Suppressor macrophage (primary cell): ENCODE measurements at regions not wholly inside any gene's neighbourhood (a gene's known extent, or its start where the extent isn't known, plus 50 kb on each side); places are given as distances from the start of the nearest gene placed in this dataset.
"Not testable (repeated sequence)": the region's sequence is repeated elsewhere in the genome, so short reads cannot be mapped to it uniquely, and the experiment has no call there.

ENCODE experiments used
- DNase-seq, 4 experiments: peaks; one replicate each; pipeline ENCODE4 v3.0.0-alpha.2; 2020 to 2022

DNA sequence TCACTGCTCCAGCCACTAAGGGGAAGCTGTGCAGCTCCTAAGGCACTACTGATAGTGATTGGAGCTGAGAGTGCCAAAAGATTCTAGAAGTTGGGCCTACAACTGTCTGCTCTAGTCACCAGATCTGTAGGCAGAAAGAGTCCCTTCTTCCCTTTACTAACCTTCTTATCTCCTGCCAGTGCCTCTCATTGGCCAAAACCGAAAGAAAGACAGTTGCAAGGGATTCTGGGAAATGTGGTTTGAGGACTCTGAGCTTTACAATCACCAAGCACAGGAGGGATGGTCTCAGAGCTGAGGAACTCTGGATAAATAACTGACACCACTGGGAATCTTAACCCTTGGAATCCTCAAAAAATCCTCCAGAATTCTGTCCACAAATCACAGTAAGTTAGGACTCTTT is 615.8 kb downstream of the CCSER2 start:
- no peak for DNase-seq

- DNase-seq: no peak
Observed at GRCh38 chr10:84945791-84946190, 617.4 kb downstream of the CCSER2 start.

- no peak for DNase-seq
Observed at GRCh38 chr10:84946904-84947303, 618.5 kb downstream of the CCSER2 start.

DNA sequence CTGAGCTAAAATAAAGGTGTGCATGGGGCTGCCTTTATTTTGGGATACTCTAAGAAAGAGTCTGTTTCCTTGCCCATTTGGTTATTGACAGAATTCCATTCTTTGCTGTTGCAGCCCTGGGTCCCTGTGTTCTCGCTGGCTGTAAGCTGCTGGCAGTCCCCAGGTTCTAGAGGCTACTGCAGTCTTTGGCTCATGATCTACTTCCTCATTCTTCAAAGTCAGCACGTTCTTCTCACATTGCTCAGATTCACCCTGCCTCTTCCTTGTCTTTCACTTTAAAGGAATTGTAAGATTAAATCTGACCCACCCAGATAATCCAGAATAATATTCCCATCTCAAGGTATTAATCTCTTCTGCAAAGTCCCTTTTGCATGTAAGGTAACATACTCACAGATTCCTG is 620.3 kb downstream of the CCSER2 start:
- peak in 1 of 4 experiments; percentile 0 for DNase-seq

DNA sequence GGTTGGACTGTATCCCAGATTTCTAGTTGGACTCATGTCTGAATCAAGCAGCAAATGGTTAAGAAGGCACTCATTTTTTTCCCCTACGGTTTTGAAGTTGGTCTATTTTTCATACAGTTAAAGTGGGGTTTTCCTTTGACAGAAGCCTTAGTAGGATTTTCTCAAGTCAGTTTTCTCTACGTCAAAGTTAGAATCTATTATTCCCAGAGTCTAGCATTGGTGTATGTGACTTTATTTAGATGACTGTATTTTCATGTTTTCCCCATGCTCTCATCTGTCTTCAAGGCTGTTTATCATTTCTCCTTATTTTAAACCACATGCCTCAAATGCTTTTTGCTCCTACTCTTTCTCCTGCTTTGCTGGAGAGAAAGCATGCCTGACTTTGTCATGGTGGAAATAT is 623.2 kb downstream of the CCSER2 start:
- no peak for DNase-seq

GRCh38 chr10:84957427-84957826 is 629.0 kb downstream of the CCSER2 start:
- DNase-seq: no peak

DNA sequence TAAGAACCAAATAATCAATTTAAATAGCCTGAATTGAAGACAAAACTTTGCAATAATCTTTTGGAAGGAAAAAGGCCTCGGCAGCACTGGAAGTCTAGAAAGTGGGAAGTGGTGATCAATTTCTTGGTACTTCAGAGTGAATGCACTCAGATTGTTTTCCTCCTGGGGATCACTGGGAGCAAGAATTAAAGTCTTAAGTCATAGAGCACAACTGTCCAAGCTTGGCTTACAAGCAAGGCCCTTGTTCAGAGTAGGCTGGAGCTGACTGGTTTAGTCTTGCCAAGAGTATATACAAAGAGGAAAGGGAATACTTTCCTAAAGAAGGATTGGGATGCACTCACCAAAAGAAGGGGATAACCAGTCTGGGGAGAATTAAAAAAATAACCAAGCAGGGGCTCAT is 637.1 kb downstream of the CCSER2 start:
- no peak for DNase-seq

GRCh38 chr10:84966708-84967441 is 638.5 kb downstream of the CCSER2 start:
- no peak for DNase-seq

DNA sequence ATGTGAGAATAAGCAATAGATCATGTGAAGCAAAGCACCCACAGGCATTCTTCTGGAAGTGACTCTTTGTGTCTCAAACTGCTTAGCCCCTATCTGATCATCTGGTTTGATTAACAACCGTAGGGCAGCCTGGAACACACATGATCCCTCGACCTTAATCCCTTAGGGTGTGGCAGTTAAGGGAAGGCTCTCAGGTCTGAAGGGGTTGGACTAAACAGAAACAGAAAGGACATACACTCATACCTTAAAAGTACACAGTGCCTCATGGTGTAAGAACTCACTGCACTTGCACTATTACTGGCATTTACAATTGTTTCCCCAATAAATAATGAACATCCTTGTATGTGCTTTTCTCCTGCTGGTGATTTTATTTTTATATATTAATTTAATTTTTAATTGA is 640.9 kb downstream of the CCSER2 start:
- not testable (repeated sequence) for DNase-seq

GRCh38 chr10:84987039-84987438 is 658.6 kb downstream of the CCSER2 start:
- no peak for DNase-seq

- DNase-seq: no peak
Observed at GRCh38 chr10:84988011-84988410, 659.6 kb downstream of the CCSER2 start.

- no peak for DNase-seq
Observed at GRCh38 chr10:84990713-84991112, 662.3 kb downstream of the CCSER2 start.

DNA sequence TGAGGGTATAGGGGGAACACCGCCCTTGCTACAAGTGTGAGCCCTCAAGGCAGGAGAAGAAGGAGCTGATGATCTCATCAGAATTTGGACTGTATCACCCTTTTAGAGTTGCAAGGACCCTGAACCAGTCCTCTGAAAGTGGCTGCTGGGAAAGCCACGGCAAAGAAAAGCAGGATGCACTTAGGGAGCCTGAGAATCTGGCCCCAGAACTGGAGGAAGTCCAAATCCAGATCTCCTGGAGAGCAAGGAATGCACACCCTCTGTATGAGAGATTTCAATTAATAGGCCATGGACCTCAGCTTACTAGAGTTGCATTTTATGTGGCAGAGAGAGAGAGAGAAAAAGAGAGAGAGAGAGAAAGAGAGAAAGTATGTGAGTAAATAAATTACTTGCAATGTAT is 662.9 kb downstream of the CCSER2 start:
- no peak for DNase-seq

DNA sequence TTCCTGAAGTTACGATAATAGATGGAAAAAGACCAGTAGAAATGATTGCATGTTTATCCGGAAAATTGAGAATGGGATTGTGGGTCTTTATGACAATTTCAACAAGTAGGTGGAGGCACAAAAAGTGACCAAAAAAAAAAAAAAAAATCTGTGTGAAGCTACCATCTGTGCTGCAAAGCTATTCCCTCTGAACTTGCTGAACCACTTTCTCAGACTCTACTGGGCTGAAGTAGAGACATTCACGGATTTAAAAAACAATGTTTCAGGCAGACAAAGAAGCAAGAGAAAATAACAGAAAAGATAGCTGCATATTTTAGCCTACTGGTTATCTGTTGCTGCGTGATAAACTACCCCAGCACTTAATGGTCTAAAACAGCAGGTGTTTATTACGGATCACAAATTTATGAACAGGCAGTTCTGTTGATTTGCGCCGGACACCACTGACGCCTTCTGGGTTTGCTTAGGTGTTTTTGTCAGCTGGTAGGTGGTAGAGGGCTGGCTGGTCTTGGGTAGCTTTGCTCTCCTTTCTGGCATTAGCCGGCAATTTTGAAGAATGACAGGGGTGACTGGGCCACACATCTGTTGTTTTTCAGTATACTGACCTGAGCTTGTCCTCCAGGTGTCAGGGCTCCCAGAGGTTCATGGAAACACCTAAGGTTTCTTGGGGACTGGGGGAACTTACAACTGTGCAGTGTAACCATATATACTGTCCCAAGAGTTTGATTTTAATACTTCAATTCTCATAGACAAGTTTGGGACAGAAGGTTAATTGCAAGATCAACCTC is 665.1 kb downstream of the CCSER2 start:
- no peak for DNase-seq

DNA sequence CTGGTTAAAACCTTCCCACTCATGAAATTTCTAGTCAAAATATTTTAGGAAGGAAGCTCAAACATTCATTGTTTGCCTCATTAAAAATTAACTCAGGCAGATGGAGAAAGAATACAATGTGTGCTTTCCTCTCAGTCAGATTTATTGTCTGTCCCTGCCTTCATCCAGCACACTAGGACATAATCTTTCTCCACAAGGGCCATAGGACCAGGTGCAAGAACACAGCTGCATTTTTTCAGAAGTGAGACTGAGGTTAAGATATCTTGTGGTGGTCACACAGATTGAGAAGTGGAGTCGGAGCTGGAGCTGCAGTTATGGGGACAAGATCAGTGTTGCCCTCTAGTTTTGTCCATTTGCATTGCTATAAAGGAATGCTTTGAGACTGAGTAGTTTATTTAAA is 666.3 kb downstream of the CCSER2 start:
- DNase-seq: no peak

- DNase-seq: no peak
Observed at GRCh38 chr10:84996580-84996979, 668.2 kb downstream of the CCSER2 start.

GRCh38 chr10:84997870-84998269 is 669.5 kb downstream of the CCSER2 start:
- no peak for DNase-seq

DNA sequence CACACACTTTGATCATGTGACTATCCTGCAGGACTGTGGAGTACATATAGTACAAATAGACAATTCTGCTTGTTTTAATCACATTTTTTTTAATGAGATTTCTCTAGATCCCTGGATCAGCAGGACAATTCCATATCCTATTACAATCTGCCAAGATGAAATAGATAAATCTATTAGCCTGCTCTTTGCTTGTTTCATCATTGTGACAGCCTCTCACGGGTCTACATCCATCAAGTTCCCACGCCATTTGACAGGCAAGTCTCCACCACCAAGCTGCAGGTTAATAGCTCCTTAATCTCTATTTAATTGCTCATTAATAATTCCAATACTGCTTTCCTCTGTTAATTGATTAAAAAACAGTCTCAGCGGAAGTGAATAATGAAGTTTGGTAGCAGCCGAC is 671.5 kb downstream of the CCSER2 start:
- no peak for DNase-seq

DNA sequence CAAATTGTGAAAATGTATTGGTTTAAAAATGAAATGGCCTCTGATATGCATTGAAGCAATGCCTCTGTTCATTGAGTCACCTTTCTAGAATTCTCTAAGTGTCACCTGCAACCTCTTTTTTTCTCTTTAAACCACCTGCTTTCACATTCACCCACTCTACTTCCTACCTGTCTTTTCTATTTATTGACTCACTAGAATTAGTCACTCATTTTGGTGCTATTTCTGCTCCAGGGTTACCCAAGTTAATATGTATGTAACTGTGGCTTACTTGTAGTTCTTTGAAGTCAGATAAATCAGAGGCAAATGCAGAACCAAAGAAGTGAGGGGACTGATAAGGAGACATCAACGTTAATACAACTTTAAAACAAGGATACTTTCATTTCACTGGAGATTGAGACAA is 674.7 kb downstream of the CCSER2 start:
- DNase-seq: no peak

DNA sequence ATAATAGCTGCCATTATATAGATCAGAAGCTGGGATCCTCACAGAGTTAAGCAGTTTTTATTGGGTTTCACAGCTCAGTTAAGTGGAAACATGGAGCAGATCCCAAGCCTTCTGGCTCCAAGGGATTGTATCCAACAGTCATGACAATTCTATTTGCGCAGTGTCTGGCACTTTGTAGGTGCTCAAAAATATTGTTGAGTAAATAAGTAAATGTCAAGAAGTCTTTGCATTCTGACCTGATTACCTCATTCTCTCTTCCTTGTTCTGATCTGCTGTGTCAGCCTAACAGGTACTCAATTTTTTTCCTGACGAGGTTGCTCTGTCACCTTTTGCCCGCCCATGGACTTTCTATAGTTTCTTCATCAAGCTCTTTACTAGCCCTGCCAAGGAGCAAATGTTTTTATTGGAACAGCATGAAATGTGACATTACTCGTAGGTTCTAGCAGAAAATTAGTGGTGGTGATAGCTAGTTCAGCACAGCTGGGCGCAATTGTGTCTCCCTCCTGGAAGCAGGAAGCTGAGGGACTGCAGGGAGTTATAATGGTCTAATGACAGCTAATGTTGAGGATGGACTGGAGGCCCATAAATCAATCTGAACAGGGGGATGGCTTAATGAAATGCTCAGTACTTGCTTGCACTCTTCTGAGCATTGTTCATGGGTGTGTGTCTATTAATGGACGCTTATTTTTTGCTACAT is 680.2 kb downstream of the CCSER2 start:
- DNase-seq: no peak

GRCh38 chr10:85012305-85012704 is 683.9 kb downstream of the CCSER2 start:
- no peak for DNase-seq

DNA sequence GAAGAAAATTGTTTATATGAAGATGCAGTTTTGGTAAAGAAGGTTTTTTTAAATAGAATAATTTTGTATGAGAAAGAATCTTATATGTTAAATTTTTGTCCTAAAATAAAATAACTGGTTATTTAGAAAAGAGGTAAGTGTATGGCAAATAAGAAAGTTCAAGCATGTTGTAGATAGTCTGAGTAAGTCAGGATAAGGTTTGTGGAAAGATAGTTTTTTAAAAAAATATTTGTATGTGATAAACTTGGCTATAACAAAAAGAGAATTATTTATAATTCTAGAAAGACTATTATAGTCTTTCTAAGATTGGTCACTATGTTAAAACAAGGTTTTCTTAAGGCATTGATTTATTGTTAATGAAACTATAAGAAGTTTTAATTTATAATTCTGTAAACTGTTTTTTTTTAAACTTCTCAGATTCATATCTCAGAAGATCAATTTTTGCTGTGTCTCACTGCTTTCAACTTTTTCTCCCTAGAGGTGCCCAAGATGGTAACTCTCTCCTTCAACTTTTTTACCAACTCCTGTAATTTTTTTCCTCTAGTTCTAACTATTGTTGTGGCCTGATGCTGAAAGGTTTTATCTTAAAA is 698.6 kb downstream of the CCSER2 start:
- DNase-seq: no peak

DNA sequence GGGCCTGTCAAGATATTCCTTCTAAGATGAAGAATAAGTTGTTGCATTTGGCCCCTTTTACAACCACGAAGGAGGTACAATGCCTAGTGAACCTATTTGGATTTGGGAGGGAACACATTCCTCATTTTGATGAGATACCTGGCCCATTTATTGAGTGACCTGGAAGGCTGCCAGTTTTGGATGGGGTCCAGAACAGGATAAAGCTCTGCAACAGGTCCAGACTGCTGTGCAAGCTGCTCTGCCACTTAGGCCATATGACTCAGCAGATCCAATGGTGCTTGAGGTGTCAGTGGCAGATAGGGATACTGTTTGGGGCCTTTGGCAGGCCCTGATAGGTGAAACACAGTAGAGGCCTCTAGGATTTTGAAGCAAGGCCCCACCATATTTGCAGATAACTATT is 704.6 kb downstream of the CCSER2 start:
- no peak for DNase-seq
